Gastrocnemius medialis (tissue), 4 donors: ENCODE measurements at regions not wholly inside any gene's neighbourhood (a gene's known extent, or its start where the extent isn't known, plus 50 kb on each side); places are given as distances from the start of the nearest gene placed in this dataset.

Experiments used
- CTCF ChIP-seq, 5 experiments: fragments of 450-650 bp in 3 of 5; fragments of 200-600 bp in 2 of 5; sonication (generic) in 2 of 5; IDR thresholded peaks in 4 of 5; conservative IDR thresholded peaks in 1 of 5; 1 replicate in 4 of 5; 2 replicates in 1 of 5; pipeline ENCODE4 v1.5.1; 2016 to 2019; ENCODE audit warnings: antibody characterized with exemption in 5 of 5, mild to moderate bottlenecking in 3 of 5, moderate library complexity in 3 of 5
- POLR2A ChIP-seq, 2 donors: fragments of 450-650 bp; IDR thresholded peaks; one replicate each; pipeline ENCODE4 v1.6.1; 2017; ENCODE audit warnings: antibody characterized with exemption in 2 of 2, mild to moderate bottlenecking in 2 of 2, moderate library complexity in 2 of 2

DNA sequence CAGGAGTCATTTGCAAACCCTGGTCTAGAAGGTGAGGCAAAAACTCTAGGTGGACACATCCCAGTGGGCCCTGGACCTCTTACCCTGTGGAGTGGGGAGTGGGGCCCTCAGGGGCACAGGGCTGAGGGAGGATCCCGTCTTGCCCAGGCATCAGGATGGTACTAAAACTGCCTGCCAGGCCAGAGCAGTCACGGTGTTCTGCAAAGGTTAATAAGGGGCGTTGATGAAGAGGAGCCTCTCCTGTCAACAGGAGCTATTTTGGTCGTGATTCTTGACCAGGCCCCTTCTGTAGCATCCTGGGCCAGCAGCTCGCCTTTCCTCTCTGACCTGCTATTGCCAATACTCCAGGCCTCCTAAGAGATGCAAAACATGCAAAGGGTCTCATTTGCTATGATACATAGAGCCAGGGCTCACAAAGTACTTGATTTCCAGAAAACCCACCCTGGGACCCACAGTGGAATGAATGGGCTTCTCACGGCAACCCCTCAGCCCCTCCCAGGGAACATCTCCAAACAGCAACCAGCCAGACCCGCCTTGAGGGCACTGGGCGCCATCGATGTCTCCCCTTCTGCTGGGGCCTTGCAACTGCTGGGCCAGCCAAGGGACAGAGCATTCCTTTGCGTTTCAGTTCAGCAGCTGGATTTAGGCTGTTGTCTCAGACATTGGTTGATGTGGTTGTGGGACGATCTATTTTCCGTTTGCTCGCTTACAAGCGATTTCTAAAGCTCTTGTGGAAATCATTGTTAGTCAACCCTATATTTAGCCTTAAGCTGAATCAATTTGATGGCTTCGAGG lies 111.1 kb downstream of the PDCL3 start:
- TF ChIP-seq POLR2A (IDR thresholded peaks at IDR 0.05) (no peak), CTCF (IDR thresholded peaks at IDR 0.05 in 4 of 5, conservative IDR thresholded peaks at IDR 0.05 in 1 of 5) (no peak)
